CD4-positive, CD25-positive, alpha-beta regulatory T cell (primary cell): ENCODE measurements at regions not wholly inside any gene's neighbourhood (a gene's known extent, or its start where the extent isn't known, plus 50 kb on each side); places are given as distances from the start of the nearest gene placed in this dataset.
"Not testable (repeated sequence)": the region's sequence is repeated elsewhere in the genome, so short reads cannot be mapped to it uniquely, and the experiment has no call there.

Source experiments
- ATAC-seq, 2 donors: fragments of 150-1000 bp; cut with Tn5 transposase; one replicate each; pipeline ENCODE4 v1.10.0; 2021; ENCODE audit warnings: low read depth in 2 of 2, moderate number of reproducible peaks in 2 of 2, moderate library complexity in 1 of 2
- DNase-seq, 3 donors: peaks; one replicate each; pipeline versions ENCODE4 v3.0.0 to v3.0.0-alpha.2; 2012 to 2022; ENCODE audit warnings: mixed read lengths in 1 of 3
- H3K27ac ChIP-seq: one replicate; pipeline ENCODE4 v1.7.0; 2013; ENCODE audit warnings: mild to moderate bottlenecking, low read length; ENCODE audit not compliant: insufficient read depth, poor library complexity, severe bottlenecking
- H3K27me3 ChIP-seq: one replicate; pipeline ENCODE4 v1.7.0; 2013; ENCODE audit warnings: low read length; ENCODE audit not compliant: control insufficient read depth, insufficient read depth
- H3K36me3 ChIP-seq: one replicate; pipeline ENCODE4 v1.7.0; 2013; ENCODE audit warnings: mild to moderate bottlenecking, low read length, moderate library complexity; ENCODE audit not compliant: control insufficient read depth, insufficient read depth
- H3K4me1 ChIP-seq: 2 replicates; pipeline ENCODE4 v1.7.0; 2013; ENCODE audit warnings: mild to moderate bottlenecking, low read length; ENCODE audit not compliant: insufficient read depth, control insufficient read depth, poor library complexity, severe bottlenecking
- H3K4me3 ChIP-seq: one replicate; pipeline ENCODE4 v1.7.0; 2013; ENCODE audit warnings: low read depth, mild to moderate bottlenecking, low read length, moderate library complexity
- H3K9me3 ChIP-seq, 2 experiments: 1 replicate in 1 of 2; 2 replicates in 1 of 2; pipeline ENCODE4 v1.7.0; 2013; ENCODE audit warnings: low read length in 2 of 2, mild to moderate bottlenecking in 1 of 2, moderate library complexity in 1 of 2; ENCODE audit not compliant: control insufficient read depth in 2 of 2
- H3K27ac Mint-ChIP-seq, 3 donors: one replicate each; pipeline ENCODE4 v1.8.0; 2020 to 2022; ENCODE audit warnings: mild to moderate bottlenecking in 3 of 3, mixed read lengths in 3 of 3, moderate library complexity in 2 of 3
- H3K27me3 Mint-ChIP-seq: one replicate; pipeline ENCODE4 v1.8.0; 2022; ENCODE audit warnings: mild to moderate bottlenecking, mixed read lengths
- H3K36me3 Mint-ChIP-seq: one replicate; pipeline ENCODE4 v1.8.0; 2020; ENCODE audit warnings: mixed read lengths
- H3K4me1 Mint-ChIP-seq, 4 donors: one replicate each; pipeline ENCODE4 v1.8.0; 2020 to 2022; ENCODE audit warnings: mixed read lengths in 4 of 4, mild to moderate bottlenecking in 1 of 4
- H3K4me3 Mint-ChIP-seq, 4 donors: one replicate each; pipeline ENCODE4 v1.8.0; 2020 to 2022; ENCODE audit warnings: mild to moderate bottlenecking in 4 of 4, mixed read lengths in 4 of 4, moderate library complexity in 3 of 4
- H3K9me3 Mint-ChIP-seq, 7 donors: one replicate each; pipeline ENCODE4 v1.8.0; 2020 to 2022; ENCODE audit warnings: mixed read lengths in 7 of 7, mild to moderate bottlenecking in 3 of 7, moderate library complexity in 2 of 7

- Mint-ChIP-seq H3K4me3 (no peak overlapping the region), H3K36me3 (no peaks in the 10 kb centered on the region), H3K27me3 (no peaks in the 10 kb centered on the region), H3K4me1 (no peaks in the 10 kb centered on the region), H3K9me3 (peaks cover 0 to 23% (median 6%) of the 10 kb centered on the region in 7 donors), H3K27ac (no peak overlapping the region)
- DNase-seq (no peak), ATAC-seq (no peak)
- Histone ChIP-seq H3K27me3 (no peaks in the 10 kb centered on the region), H3K4me3 (no peak overlapping the region), H3K9me3 (peaks cover 0 to 2% of the 10 kb centered on the region in 2 experiments), H3K4me1 (no peaks in the 10 kb centered on the region), H3K27ac (no peak overlapping the region), H3K36me3 (no peaks in the 10 kb centered on the region)
Observed at GRCh38 chr6:122886481-122886880, 97.4 kb downstream of the SMPDL3A start.

GRCh38 chr6:122887941-122888340 lies 98.9 kb downstream of the SMPDL3A start:
- H3K27ac Mint-ChIP-seq, result no peak overlapping the region
- Histone ChIP-seq H3K27ac (no peak overlapping the region), H3K27me3 (no peaks in the 10 kb centered on the region), H3K4me3 (no peak overlapping the region), H3K4me1 (no peaks in the 10 kb centered on the region), H3K9me3 (peaks cover 0 to 2% of the 10 kb centered on the region in 2 experiments), H3K36me3 (no peaks in the 10 kb centered on the region)
- no peaks in the 10 kb centered on the region for H3K36me3 Mint-ChIP-seq
- DNase-seq (no peak), ATAC-seq (no peak)
- H3K4me3 Mint-ChIP-seq, result no peak overlapping the region
- no peaks in the 10 kb centered on the region for H3K4me1 Mint-ChIP-seq
- no peaks in the 10 kb centered on the region for H3K27me3 Mint-ChIP-seq
- peaks cover 0 to 18% (median 7%) of the 10 kb centered on the region in 7 donors for H3K9me3 Mint-ChIP-seq

- not testable (repeated sequence) for ATAC-seq, H3K36me3 Mint-ChIP-seq, H3K27me3 ChIP-seq, H3K4me3 ChIP-seq, H3K9me3 ChIP-seq, DNase-seq, H3K27ac Mint-ChIP-seq, H3K27me3 Mint-ChIP-seq, H3K27ac ChIP-seq, H3K4me1 ChIP-seq, H3K36me3 ChIP-seq, H3K4me3 Mint-ChIP-seq, H3K4me1 Mint-ChIP-seq
- H3K9me3 Mint-ChIP-seq, result peaks cover 0 to 18% (median 7%) of the 10 kb centered on the region in 7 donors
Observed at GRCh38 chr6:122888680-122889079, 99.6 kb downstream of the SMPDL3A start.

DNA sequence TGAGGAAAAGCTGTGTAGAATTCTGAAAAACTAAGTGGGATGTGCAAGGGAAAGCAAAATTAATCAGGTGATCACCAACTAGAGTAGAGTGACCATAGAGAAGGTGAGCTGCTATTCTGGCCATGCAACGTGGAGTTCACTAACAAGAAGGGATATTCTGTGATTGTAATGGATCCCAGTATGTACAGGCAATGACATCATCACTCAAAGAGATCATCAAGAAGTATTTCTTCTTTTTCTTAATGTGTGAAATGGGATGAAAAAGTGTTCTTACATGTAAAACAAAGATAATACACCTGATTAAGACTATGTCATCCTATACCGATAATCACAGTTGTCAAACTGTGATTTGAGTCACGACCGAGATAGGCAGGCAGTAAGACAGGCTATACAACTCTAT lies 101.2 kb downstream of the SMPDL3A start:
- Mint-ChIP-seq H3K4me1 (no peaks in the 10 kb centered on the region), H3K36me3 (no peaks in the 10 kb centered on the region)

GRCh38 chr6:122894791-122895190 lies 101.2 kb upstream of the CLVS2 start:
- H3K4me1 Mint-ChIP-seq, result no peaks in the 10 kb centered on the region
- no peak for ATAC-seq
- no peaks in the 10 kb centered on the region for H3K36me3 Mint-ChIP-seq
- DNase-seq, result no peak
- Histone ChIP-seq H3K9me3 (peaks cover 0 to 2% of the 10 kb centered on the region in 2 experiments), H3K4me1 (no peaks in the 10 kb centered on the region), H3K27me3 (no peaks in the 10 kb centered on the region), H3K27ac (no peak overlapping the region), H3K4me3 (no peak overlapping the region), H3K36me3 (no peaks in the 10 kb centered on the region)
- no peaks in the 10 kb centered on the region for H3K27me3 Mint-ChIP-seq
- H3K4me3 Mint-ChIP-seq, result no peak overlapping the region
- H3K27ac Mint-ChIP-seq, result no peak overlapping the region
- H3K9me3 Mint-ChIP-seq, result peaks cover 0 to 14% (median 4%) of the 10 kb centered on the region in 7 donors

More for the DNA sequence above, 101.2 kb downstream of the SMPDL3A start:
- no peak overlapping the region for H3K27ac ChIP-seq
- peaks cover 0 to 2% of the 10 kb centered on the region in 2 experiments for H3K9me3 ChIP-seq
- no peaks in the 10 kb centered on the region for H3K27me3 ChIP-seq
- ATAC-seq, result no peak
- no peak overlapping the region for H3K4me3 ChIP-seq
- DNase-seq, result no peak
- H3K4me3 Mint-ChIP-seq, result no peak overlapping the region
- no peak overlapping the region for H3K27ac Mint-ChIP-seq
- H3K27me3 Mint-ChIP-seq, result no peaks in the 10 kb centered on the region
- H3K9me3 Mint-ChIP-seq, result peaks cover 0 to 14% (median 4%) of the 10 kb centered on the region in 7 donors
- H3K36me3 ChIP-seq, result no peaks in the 10 kb centered on the region
- H3K4me1 ChIP-seq, result no peaks in the 10 kb centered on the region

- Mint-ChIP-seq H3K36me3 (no peaks in the 10 kb centered on the region), H3K4me1 (no peaks in the 10 kb centered on the region), H3K9me3 (peaks cover 0 to 4% (median 0%) of the 10 kb centered on the region in 7 donors), H3K27ac (no peak overlapping the region), H3K4me3 (no peak overlapping the region), H3K27me3 (no peaks in the 10 kb centered on the region)
- Histone ChIP-seq H3K4me1 (no peaks in the 10 kb centered on the region), H3K4me3 (no peak overlapping the region), H3K9me3 (no peaks in the 10 kb centered on the region), H3K36me3 (no peaks in the 10 kb centered on the region), H3K27me3 (no peaks in the 10 kb centered on the region), H3K27ac (no peak overlapping the region)
- DNase-seq (no peak), ATAC-seq (no peak)
Observed at GRCh38 chr6:122902326-122902725, 93.7 kb upstream of the CLVS2 start.

DNA sequence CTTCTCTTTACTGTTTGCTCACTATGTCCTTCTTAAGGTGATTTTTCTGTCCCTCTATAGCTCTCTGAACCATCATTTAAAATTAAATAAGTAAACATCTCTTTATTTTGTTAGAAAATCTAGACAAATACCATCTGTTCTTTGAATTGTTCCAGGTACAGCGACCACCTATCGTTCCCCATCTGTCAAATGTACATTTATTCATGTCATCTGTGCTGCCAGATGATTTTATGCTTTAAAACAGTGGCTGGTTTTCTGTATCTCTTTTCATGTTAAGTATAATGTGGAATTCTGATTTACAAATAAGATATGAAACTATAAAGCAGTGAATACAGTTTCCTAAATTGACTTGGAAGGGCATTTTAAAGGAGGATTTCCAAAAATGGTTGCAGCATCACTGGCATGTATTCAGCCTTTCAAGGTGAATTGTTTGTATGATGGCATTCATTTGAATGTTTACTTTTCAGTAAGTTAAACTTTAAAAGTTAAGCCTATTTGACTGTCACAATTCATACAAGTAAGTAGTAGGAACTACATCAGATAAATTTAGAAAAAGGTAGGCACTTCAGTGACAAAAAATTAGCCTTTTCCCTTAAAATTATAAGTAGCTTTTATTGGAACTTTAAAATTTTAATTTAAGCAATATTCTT lies 92.6 kb upstream of the CLVS2 start:
- Mint-ChIP-seq H3K27ac (no peak overlapping the region), H3K36me3 (no peaks in the 10 kb centered on the region), H3K9me3 (peaks cover 0 to 4% (median 0%) of the 10 kb centered on the region in 7 donors), H3K27me3 (no peaks in the 10 kb centered on the region), H3K4me3 (no peak overlapping the region), H3K4me1 (no peaks in the 10 kb centered on the region)
- Histone ChIP-seq H3K4me1 (no peaks in the 10 kb centered on the region), H3K27ac (no peak overlapping the region), H3K36me3 (no peaks in the 10 kb centered on the region), H3K27me3 (no peaks in the 10 kb centered on the region), H3K9me3 (no peaks in the 10 kb centered on the region), H3K4me3 (no peak overlapping the region)
- DNase-seq, result no peak
- no peak for ATAC-seq

DNA sequence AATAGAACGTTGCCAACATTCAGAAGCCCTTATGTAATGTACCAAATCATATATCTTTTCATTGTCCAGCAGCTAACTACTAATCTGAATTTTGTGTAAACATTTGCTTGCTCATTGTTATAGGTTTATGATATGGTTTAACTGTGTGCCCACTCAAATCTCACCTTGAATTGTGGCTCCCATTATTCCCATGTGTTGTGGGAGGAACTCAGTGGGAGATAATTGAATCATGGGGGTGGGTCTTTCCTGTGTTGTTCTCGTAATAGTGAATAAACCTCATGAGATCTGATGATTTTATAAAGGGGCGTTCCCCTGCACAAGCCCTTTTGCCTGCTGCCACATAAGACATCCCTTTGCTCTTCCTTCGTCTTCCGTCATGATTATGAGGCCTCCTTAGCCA lies 91.9 kb upstream of the CLVS2 start:
- H3K4me1 ChIP-seq, result no peaks in the 10 kb centered on the region
- no peak overlapping the region for H3K4me3 ChIP-seq
- ATAC-seq, result no peak
- Mint-ChIP-seq H3K9me3 (peaks cover 0 to 5% (median 0%) of the 10 kb centered on the region in 7 donors), H3K4me3 (no peak overlapping the region), H3K4me1 (no peaks in the 10 kb centered on the region), H3K27me3 (no peaks in the 10 kb centered on the region), H3K36me3 (no peaks in the 10 kb centered on the region), H3K27ac (no peak overlapping the region)
- no peak overlapping the region for H3K27ac ChIP-seq
- DNase-seq, result no peak
- H3K27me3 ChIP-seq, result no peaks in the 10 kb centered on the region
- no peaks in the 10 kb centered on the region for H3K36me3 ChIP-seq
- no peaks in the 10 kb centered on the region for H3K9me3 ChIP-seq
